ENCODE measurements at regions not wholly inside any gene's neighbourhood (a gene's known extent, or its start where the extent isn't known, plus 50 kb on each side); places are given as distances from the start of the nearest gene placed in this dataset.

- Histone ChIP-seq H3K4me1 (ENCODE audit: control insufficient read depth in 2 of 2, insufficient read depth in 2 of 2, low read length in 2 of 2) (no peaks in the 10 kb centered on the region), H3K27me3 (ENCODE audit: control insufficient read depth in 2 of 2, insufficient read depth in 2 of 2, low read length in 2 of 2) (no peaks in the 10 kb centered on the region), H3K4me3 (ENCODE audit: low read length in 2 of 2) (no peak overlapping the region), H3K36me3 (ENCODE audit: control insufficient read depth in 2 of 2, insufficient read depth in 2 of 2, low read length in 2 of 2) (no peaks in the 10 kb centered on the region), H3K9ac (ENCODE audit: low read depth in 1 of 2, low read length in 2 of 2) (no peak overlapping the region), H3K9me3 (ENCODE audit: control insufficient read depth in 2 of 2, low read length in 2 of 2) (no peaks in the 10 kb centered on the region), H3K27ac (ENCODE audit: low read depth in 2 of 2, low read length in 2 of 2) (no peak overlapping the region)
Observed at GRCh38 chr4:124288706-124289486, 423.6 kb downstream of the ANKRD50 start.

- Histone ChIP-seq H3K36me3 (ENCODE audit: control insufficient read depth in 2 of 2, insufficient read depth in 2 of 2, low read length in 2 of 2) (no peaks in the 10 kb centered on the region), H3K9ac (ENCODE audit: low read depth in 1 of 2, low read length in 2 of 2) (no peak overlapping the region), H3K9me3 (ENCODE audit: control insufficient read depth in 2 of 2, low read length in 2 of 2) (no peaks in the 10 kb centered on the region), H3K27me3 (ENCODE audit: control insufficient read depth in 2 of 2, insufficient read depth in 2 of 2, low read length in 2 of 2) (no peaks in the 10 kb centered on the region), H3K4me1 (ENCODE audit: control insufficient read depth in 2 of 2, insufficient read depth in 2 of 2, low read length in 2 of 2) (no peaks in the 10 kb centered on the region), H3K27ac (ENCODE audit: low read depth in 2 of 2, low read length in 2 of 2) (no peak overlapping the region), H3K4me3 (ENCODE audit: low read length in 2 of 2) (no peak overlapping the region)
Observed at GRCh38 chr4:124290678-124291077, 421.9 kb downstream of the ANKRD50 start.

GRCh38 chr4:124295413-124295812 is 417.1 kb downstream of the ANKRD50 start:
- no peak overlapping the region for H3K4me3 ChIP-seq (ENCODE audit: low read length in 2 of 2)
- H3K4me1 ChIP-seq (ENCODE audit: control insufficient read depth in 2 of 2, insufficient read depth in 2 of 2, low read length in 2 of 2), result no peaks in the 10 kb centered on the region
- no peaks in the 10 kb centered on the region for H3K36me3 ChIP-seq (ENCODE audit: control insufficient read depth in 2 of 2, insufficient read depth in 2 of 2, low read length in 2 of 2)
- H3K27ac ChIP-seq (ENCODE audit: low read depth in 2 of 2, low read length in 2 of 2), result no peak overlapping the region
- no peaks in the 10 kb centered on the region for H3K9me3 ChIP-seq (ENCODE audit: control insufficient read depth in 2 of 2, low read length in 2 of 2)
- H3K9ac ChIP-seq (ENCODE audit: low read depth in 1 of 2, low read length in 2 of 2), result no peak overlapping the region
- no peaks in the 10 kb centered on the region for H3K27me3 ChIP-seq (ENCODE audit: control insufficient read depth in 2 of 2, insufficient read depth in 2 of 2, low read length in 2 of 2)

- H3K9me3 ChIP-seq (ENCODE audit: control insufficient read depth in 2 of 2, low read length in 2 of 2), result no peaks in the 10 kb centered on the region
- H3K36me3 ChIP-seq (ENCODE audit: control insufficient read depth in 2 of 2, insufficient read depth in 2 of 2, low read length in 2 of 2), result no peaks in the 10 kb centered on the region
- no peak overlapping the region for H3K4me3 ChIP-seq (ENCODE audit: low read length in 2 of 2)
- no peak overlapping the region for H3K27ac ChIP-seq (ENCODE audit: low read depth in 2 of 2, low read length in 2 of 2)
- H3K9ac ChIP-seq (ENCODE audit: low read depth in 1 of 2, low read length in 2 of 2), result no peak overlapping the region
- H3K27me3 ChIP-seq (ENCODE audit: control insufficient read depth in 2 of 2, insufficient read depth in 2 of 2, low read length in 2 of 2), result no peaks in the 10 kb centered on the region
- no peaks in the 10 kb centered on the region for H3K4me1 ChIP-seq (ENCODE audit: control insufficient read depth in 2 of 2, insufficient read depth in 2 of 2, low read length in 2 of 2)
Observed at GRCh38 chr4:124304941-124305340, 407.6 kb downstream of the ANKRD50 start.

- no peak overlapping the region for H3K4me3 ChIP-seq (ENCODE audit: low read length in 2 of 2)
- H3K27ac ChIP-seq (ENCODE audit: low read depth in 2 of 2, low read length in 2 of 2), result no peak overlapping the region
- H3K36me3 ChIP-seq (ENCODE audit: control insufficient read depth in 2 of 2, insufficient read depth in 2 of 2, low read length in 2 of 2), result no peaks in the 10 kb centered on the region
- H3K4me1 ChIP-seq (ENCODE audit: control insufficient read depth in 2 of 2, insufficient read depth in 2 of 2, low read length in 2 of 2), result no peaks in the 10 kb centered on the region
- no peaks in the 10 kb centered on the region for H3K27me3 ChIP-seq (ENCODE audit: control insufficient read depth in 2 of 2, insufficient read depth in 2 of 2, low read length in 2 of 2)
- no peaks in the 10 kb centered on the region for H3K9me3 ChIP-seq (ENCODE audit: control insufficient read depth in 2 of 2, low read length in 2 of 2)
- H3K9ac ChIP-seq (ENCODE audit: low read depth in 1 of 2, low read length in 2 of 2), result no peak overlapping the region
Observed at GRCh38 chr4:124306352-124306751, 406.2 kb downstream of the ANKRD50 start.

DNA sequence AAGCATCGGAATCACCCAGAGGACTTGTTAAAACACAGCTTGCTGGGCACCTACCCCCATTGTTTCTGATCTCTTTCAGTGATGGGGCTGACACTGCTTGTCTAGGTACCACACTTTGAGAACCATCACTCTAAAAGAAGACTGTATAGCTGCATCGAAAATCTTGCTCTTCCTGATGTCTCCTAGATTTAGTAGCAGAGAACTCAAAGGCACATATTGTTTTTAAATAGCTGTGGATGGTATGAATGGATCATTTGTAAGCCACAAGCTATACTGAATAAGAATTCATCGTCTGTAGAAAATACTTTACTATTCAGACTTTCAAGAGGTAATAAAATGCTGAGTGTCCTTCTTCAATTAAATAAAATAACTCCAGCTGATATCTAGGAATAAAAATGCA is 405.4 kb downstream of the ANKRD50 start:
- H3K9me3 ChIP-seq (ENCODE audit: control insufficient read depth in 2 of 2, low read length in 2 of 2), result no peaks in the 10 kb centered on the region
- no peak overlapping the region for H3K27ac ChIP-seq (ENCODE audit: low read depth in 2 of 2, low read length in 2 of 2)
- H3K4me3 ChIP-seq (ENCODE audit: low read length in 2 of 2), result no peak overlapping the region
- no peak overlapping the region for H3K9ac ChIP-seq (ENCODE audit: low read depth in 1 of 2, low read length in 2 of 2)
- no peaks in the 10 kb centered on the region for H3K36me3 ChIP-seq (ENCODE audit: control insufficient read depth in 2 of 2, insufficient read depth in 2 of 2, low read length in 2 of 2)
- H3K4me1 ChIP-seq (ENCODE audit: control insufficient read depth in 2 of 2, insufficient read depth in 2 of 2, low read length in 2 of 2), result no peaks in the 10 kb centered on the region
- no peaks in the 10 kb centered on the region for H3K27me3 ChIP-seq (ENCODE audit: control insufficient read depth in 2 of 2, insufficient read depth in 2 of 2, low read length in 2 of 2)

GRCh38 chr4:124318292-124318691 is 394.2 kb downstream of the ANKRD50 start:
- Histone ChIP-seq H3K4me1 (ENCODE audit: control insufficient read depth in 2 of 2, insufficient read depth in 2 of 2, low read length in 2 of 2) (no peaks in the 10 kb centered on the region), H3K9me3 (ENCODE audit: control insufficient read depth in 2 of 2, low read length in 2 of 2) (no peaks in the 10 kb centered on the region), H3K27me3 (ENCODE audit: control insufficient read depth in 2 of 2, insufficient read depth in 2 of 2, low read length in 2 of 2) (no peaks in the 10 kb centered on the region), H3K27ac (ENCODE audit: low read depth in 2 of 2, low read length in 2 of 2) (no peak overlapping the region), H3K4me3 (ENCODE audit: low read length in 2 of 2) (no peak overlapping the region), H3K36me3 (ENCODE audit: control insufficient read depth in 2 of 2, insufficient read depth in 2 of 2, low read length in 2 of 2) (no peaks in the 10 kb centered on the region), H3K9ac (ENCODE audit: low read depth in 1 of 2, low read length in 2 of 2) (no peak overlapping the region)

DNA sequence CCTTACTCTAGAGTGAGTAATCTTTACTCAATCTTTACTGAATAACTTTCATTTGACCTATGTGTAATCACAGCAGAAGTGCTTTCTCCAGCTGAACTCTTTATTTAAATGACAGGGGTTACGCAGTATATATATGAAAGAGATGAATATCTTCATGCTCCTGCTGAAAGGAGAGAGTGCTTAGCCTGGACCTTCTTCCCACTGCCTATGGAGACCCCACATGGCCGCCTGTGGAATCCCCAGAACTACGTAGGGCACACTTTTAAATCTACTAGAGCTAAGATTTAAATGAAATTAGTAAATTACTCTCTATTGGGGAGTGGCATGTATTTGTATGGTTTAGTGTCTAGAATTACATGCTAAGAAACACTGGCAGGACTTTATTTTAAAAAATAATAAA is 391.2 kb downstream of the ANKRD50 start:
- H3K9ac ChIP-seq (ENCODE audit: low read depth in 1 of 2, low read length in 2 of 2), result no peak overlapping the region
- H3K27ac ChIP-seq (ENCODE audit: low read depth in 2 of 2, low read length in 2 of 2), result no peak overlapping the region
- no peaks in the 10 kb centered on the region for H3K27me3 ChIP-seq (ENCODE audit: control insufficient read depth in 2 of 2, insufficient read depth in 2 of 2, low read length in 2 of 2)
- no peaks in the 10 kb centered on the region for H3K36me3 ChIP-seq (ENCODE audit: control insufficient read depth in 2 of 2, insufficient read depth in 2 of 2, low read length in 2 of 2)
- no peak overlapping the region for H3K4me3 ChIP-seq (ENCODE audit: low read length in 2 of 2)
- no peaks in the 10 kb centered on the region for H3K4me1 ChIP-seq (ENCODE audit: control insufficient read depth in 2 of 2, insufficient read depth in 2 of 2, low read length in 2 of 2)
- no peaks in the 10 kb centered on the region for H3K9me3 ChIP-seq (ENCODE audit: control insufficient read depth in 2 of 2, low read length in 2 of 2)

DNA sequence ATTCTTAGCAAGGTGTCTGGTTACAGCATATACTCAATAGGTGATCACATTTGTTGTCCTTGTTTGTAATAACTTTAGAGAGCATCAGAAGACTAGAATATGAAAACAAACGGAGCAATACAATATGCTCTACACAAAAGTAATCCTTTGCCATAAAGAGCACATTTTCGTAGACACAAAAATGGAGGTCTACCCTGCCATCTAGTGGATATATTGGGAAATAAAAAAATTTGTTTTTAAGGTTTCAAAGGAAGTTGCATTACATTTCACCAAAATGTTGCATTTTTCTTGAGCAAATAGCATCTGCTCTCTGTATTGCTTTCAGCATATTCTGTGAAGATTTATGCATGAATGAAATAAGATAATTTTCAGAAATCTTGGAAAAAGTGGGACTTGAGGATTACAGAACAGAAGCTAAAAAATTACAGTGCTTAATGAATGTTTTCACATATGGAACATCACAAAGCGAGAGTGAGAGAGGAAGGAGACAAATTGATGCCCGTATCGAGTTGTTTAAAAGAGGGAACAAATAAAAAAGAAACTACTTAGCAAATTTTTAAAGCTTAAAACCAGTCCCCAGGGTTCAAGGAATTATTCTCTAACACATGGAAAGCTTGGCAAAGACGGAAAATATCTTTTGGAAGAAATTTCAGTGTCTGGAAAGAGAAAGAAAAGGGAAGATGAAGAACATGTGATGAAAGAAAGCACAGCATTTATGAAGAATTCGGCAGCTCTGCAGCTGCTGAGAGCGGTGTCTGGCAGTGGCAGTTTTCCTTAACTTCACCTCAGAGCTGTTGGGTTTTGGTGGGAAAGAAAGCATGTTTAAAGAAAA is 390.1 kb downstream of the ANKRD50 start:
- H3K4me3 ChIP-seq (ENCODE audit: low read length in 2 of 2), result no peak overlapping the region

DNA sequence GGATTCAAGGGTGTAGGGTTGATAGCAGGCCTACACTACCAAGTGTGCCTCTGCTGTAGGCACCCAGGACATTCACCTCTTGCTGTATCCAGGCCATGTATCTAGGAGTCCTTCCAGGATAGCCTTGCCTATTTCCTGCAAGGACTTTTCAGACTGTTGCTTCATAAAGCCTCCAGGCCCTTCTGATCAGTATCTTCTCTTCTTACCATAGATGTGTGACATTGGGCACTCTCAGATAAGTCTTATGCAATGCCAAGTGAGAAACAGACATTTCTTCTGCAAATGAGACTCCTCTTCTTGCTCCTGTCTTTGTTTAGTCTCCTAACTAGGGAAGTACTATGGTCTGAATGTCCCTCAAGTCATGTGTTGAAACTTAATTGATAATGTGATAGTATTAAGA is 386.8 kb downstream of the ANKRD50 start:
- H3K36me3 ChIP-seq (ENCODE audit: control insufficient read depth in 2 of 2, insufficient read depth in 2 of 2, low read length in 2 of 2), result no peaks in the 10 kb centered on the region
- no peak overlapping the region for H3K9ac ChIP-seq (ENCODE audit: low read depth in 1 of 2, low read length in 2 of 2)
- H3K27ac ChIP-seq (ENCODE audit: low read depth in 2 of 2, low read length in 2 of 2), result no peak overlapping the region
- peaks cover 0 to 3% of the 10 kb centered on the region in 2 donors for H3K4me1 ChIP-seq (ENCODE audit: control insufficient read depth in 2 of 2, insufficient read depth in 2 of 2, low read length in 2 of 2)
- no peaks in the 10 kb centered on the region for H3K27me3 ChIP-seq (ENCODE audit: control insufficient read depth in 2 of 2, insufficient read depth in 2 of 2, low read length in 2 of 2)
- H3K9me3 ChIP-seq (ENCODE audit: control insufficient read depth in 2 of 2, low read length in 2 of 2), result no peaks in the 10 kb centered on the region
- no peak overlapping the region for H3K4me3 ChIP-seq (ENCODE audit: low read length in 2 of 2)

More for the DNA sequence above, 390.1 kb downstream of the ANKRD50 start:
- Histone ChIP-seq H3K4me1 (ENCODE audit: control insufficient read depth in 2 of 2, insufficient read depth in 2 of 2, low read length in 2 of 2) (no peaks in the 10 kb centered on the region), H3K9ac (ENCODE audit: low read depth in 1 of 2, low read length in 2 of 2) (no peak overlapping the region), H3K9me3 (ENCODE audit: control insufficient read depth in 2 of 2, low read length in 2 of 2) (no peaks in the 10 kb centered on the region), H3K36me3 (ENCODE audit: control insufficient read depth in 2 of 2, insufficient read depth in 2 of 2, low read length in 2 of 2) (no peaks in the 10 kb centered on the region), H3K27me3 (ENCODE audit: control insufficient read depth in 2 of 2, insufficient read depth in 2 of 2, low read length in 2 of 2) (no peaks in the 10 kb centered on the region), H3K27ac (ENCODE audit: low read depth in 2 of 2, low read length in 2 of 2) (no peak overlapping the region)
